NCI-H526 treated with DMSO at 0.1 percent for 48 hours (cell line): ENCODE measurements at regions not wholly inside any gene's neighbourhood (a gene's known extent, or its start where the extent isn't known, plus 50 kb on each side); places are given as distances from the start of the nearest gene placed in this dataset.

Experiments
- DNase-seq: peaks from one replicate; lab custom pipeline; 2025; lab: John Stamatoyannopoulos, UW

DNA sequence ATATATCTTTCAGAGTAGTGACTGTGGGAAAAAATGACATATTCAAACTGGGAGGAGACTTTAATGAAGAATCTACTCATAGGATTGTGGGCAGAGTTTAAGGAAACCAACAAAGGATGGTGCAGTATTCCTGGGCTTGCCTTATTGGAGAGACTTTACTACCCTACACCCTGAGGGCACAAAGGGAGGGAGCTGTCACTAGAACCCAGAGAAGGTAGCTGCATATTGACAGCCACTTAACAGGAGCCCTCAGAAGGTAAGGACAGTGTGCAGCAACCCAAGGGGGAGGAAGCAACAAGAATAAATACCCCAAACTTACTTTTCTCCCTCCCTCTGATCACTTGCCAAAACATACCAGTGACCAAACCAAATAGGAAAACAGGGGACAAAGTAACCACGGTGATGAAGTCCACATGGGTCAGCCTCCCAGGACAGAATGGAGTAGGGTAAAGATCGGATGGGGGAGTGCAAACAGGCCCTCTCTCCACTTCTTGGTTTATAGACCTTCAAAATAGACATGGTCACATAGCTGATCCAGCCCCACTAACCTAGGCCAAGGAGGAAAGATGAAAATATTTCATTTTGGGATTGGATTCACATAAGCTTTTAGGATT lies 121.8 kb upstream of the SESN3 start:
- DNase-seq: no peak

DNA sequence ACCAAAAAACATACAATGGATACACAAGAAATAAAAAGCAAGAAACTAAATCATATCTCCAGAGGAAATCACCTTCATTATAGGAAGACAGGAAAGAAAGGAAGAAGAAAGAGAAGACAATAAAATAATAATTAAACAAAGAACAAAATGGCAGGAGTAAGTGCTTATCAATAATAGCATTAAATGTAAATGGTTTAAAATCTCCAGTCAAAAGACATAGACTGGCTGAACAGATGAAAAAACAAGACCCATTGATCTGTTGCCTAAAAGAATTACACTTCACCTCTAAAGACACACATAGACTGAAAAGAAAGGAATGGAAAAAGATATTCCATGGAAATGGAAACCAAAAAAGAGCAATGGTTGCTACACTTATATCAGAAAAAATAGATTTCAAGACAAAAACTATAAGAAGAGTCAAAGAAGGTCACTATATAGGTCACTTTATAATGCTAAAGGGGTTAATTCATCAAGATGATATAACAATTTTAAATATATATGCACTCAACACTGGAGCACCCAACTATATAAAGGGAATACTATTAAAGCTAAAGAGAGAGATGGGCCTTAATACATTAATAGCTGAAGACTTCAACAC lies 118.4 kb upstream of the SESN3 start:
- no peak for DNase-seq

DNA sequence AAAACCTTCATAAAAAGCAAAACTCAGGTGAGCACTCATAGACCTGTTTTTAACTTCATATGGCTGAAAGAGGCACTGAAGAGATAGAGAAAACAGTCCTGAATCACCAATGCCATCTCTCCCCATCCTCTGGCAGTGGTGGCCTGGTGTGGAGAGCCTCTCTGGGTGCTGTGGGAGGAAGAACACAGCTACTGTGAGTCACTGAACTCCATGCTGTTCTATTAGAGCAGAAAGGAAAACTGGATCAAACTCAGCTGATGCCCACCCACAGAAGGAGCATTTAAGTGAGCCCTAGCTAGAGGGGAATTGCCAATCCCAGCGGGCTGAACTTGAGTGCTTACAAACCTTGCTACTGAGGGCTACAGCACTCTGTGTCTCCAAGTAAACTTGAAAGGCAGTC lies 115.3 kb upstream of the SESN3 start:
- no peak for DNase-seq

DNA sequence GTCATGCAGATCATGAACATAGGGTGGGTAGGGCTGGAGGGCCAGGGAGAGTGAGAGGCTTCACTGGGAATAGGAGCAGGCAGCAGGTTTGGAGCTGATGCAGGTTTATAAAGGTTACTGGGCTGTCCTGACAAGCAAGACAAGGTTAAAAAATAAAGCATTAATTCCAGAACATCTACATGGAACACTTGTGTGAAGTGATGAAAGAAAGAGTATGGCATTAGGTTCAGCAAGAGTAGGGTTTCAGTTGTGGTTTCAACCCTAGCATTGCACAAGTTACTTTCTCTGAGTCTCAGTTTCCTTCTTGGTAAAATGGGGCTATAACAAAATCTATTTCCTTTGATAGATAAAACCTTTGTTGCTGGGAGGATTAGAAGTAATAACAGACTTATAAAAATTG lies 114.6 kb upstream of the SESN3 start:
- DNase-seq: no peak

DNA sequence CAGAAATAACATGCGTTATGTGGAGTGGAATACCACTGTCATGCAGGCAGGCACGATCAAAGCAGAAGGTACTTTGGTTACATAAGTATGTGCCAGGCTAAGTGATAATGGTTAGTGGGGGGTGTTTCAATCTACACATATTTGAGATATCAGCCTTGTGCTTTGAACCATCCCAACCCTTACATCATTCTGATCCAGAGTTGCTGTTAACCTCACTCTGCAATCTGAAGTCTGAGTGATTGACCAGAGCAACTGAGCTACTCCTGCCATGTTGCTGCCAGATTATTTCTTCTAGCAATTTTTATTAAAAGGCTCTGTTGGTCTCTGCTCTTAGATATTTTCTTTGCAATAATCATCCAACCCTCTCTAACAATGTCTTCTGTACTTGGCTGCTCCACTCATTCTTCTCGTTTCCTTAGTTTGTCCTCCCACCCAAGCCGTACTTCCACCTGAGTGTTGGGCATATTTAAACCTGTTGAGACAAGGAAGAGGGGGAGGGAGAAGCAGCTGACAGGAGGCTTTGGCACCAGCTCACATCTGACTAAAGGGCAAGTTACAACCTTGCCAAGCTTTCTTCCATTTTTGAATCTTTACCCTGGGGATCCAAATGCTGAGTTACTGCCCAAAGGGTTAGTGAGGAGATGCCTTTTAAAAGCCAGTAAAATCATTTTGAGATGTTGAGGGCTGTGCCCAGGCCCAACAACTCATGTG lies 114.1 kb upstream of the SESN3 start:
- no peak for DNase-seq

DNA sequence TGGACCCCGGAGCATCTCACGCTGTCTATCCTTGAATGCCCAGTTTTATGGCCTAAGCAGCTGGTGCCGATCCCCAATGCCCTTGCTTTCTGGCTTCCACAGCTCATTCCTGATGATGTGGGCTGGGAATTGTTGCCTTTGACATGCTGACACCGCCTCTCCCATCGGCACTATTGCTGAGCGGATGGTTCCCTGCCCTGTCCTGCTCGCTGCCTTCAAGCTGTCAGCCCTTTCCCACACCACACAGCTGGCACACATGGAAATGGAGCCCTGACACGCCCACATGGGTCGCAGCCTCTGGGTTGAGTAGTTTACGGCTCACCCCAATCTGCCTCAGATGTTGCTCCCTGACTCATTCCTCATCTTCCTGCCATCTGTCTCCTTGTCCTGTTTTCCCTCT lies 110.2 kb upstream of the SESN3 start:
- no peak for DNase-seq

DNA sequence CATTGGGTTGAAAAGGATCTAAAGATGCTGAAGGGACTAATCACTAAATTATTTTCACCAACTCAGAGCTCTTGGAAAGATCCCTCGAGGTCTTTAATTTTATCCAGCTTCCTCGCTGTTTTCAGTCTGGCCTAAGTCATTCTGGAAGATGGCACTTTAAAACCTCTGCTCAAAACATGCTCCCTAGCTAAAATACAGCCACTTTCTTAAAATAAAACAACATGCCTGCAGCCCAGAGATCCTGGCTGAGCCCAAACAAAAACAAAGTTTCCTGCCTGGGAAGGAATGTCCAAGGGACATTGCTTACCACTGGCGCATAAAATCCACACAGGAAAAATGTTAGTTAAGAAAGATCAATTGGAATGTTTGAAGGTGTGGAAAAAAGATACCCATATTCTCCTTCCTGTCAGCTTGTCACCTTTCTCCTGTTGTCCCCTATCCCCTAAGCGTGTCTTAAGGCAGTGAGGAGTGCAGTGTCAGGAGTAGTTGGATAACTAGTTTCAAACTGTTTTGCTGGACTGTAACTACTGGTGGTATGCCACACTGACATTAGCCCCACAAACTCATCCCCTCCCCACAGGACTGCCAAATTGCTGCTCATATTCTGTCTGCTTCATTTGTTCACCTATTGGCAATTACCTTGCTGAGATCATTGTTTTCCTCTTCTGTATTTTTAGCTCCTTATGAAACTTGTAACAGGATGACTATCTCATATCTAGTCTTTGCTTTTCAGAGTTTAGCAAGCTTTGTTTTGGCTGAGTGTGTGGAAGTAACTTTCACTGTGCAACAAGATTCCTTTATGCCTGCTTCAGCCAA lies 108.3 kb upstream of the SESN3 start:
- no peak for DNase-seq

DNA sequence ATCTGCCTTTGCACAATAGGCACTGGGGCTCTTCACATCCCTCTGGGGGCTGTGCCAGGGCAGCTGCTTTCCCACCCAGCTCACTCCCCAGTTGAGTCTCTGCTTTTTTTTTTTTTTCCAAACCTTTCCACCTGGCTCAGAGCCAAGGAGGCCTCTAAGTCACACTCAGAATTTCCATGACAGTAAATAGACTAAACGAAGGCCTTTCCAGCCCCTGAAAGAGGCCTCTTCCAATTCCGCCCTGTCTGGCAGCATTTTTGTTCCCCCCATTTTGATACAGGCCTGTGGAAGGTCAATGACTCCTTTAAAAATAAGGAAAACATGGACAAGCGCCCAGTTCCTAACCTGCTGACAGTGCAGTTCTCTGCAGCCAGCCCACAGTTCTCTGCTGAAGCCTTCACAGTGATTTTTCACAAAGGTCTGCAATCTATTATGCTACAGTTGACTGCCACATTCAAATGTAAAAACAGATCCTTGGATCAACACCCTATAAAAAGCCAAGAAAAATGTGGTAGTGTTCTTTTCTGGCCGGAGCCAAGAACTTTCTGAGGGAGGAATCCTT lies 107.5 kb upstream of the SESN3 start:
- DNase-seq: peak; percentile 66

DNA sequence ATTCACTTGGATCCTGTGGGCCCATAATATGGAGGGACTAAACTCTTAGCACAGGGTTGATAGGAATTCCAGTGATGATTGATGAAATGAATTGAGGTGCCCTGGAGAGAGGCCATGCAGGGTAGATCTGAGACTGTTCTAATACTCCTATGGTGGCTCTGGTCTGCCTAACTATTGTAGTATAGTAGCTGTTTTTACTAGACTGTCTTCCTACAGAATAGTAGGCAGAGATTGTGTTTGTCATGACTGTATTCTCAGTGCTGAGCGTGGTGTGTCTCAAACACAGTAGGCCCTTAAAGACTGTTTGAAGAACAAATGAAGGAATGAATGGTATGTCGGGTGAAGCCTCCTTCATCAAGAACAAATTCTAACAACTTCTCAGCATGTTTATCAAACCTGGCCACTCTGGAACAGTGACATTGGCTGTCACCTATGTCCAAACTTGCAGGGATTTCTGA lies 107.0 kb upstream of the SESN3 start:
- DNase-seq: no peak

DNA sequence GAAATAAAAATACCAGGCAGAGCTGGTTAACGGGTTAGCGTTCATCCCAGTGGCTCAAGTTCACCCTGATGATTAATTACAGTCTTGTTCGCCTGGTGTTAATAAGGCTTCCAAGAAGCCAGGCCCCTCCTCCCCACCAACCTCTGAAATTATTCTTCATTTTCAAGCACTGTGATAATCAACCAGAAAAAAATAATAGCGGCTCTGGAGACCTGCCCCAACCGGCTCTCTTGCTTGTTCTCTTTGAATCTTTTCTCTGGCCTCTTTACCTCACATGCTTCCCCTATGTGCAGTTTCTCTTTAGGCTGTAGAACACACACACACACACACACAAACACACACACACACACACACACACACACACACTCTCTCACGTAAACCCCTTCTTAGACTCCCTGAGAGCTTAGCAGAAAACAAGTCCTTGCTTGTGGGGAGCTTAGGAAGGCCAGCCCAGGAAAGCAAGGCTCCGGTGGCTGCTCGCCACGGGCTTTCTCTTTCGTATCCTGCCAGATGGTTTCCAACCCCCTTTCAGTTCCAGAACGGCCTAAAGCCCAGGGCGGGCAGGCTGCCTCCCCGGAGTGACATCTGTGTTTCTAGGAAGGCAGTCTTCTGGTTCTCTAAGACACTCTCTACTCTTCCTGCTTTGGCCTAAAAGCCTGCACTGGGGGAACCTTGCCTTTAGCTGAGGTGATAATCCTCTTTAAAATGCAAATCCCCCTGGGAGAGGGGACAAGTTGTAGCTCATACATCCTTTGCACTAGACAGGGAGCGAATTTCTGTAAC lies 106.4 kb upstream of the SESN3 start:
- peak; percentile 33 for DNase-seq

DNA sequence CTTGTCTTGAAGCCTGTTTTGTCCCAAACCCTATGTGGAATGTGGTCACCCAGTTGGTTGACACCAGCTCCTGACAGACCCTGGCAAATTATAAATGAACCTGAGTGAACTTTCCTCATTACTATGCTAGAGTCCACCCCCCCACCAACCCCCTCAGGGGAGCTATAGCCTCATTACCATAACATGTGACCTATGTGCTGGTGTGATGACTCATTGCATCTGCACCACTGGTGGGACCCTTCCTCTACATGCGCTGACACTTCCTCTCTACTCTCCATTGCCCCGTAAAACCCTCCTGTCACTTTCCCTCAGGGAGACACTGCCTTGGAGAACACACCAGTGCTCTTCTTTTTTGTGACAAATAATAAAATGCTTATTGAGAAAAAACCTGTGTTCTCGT lies 105.0 kb upstream of the SESN3 start:
- DNase-seq: no peak

DNA sequence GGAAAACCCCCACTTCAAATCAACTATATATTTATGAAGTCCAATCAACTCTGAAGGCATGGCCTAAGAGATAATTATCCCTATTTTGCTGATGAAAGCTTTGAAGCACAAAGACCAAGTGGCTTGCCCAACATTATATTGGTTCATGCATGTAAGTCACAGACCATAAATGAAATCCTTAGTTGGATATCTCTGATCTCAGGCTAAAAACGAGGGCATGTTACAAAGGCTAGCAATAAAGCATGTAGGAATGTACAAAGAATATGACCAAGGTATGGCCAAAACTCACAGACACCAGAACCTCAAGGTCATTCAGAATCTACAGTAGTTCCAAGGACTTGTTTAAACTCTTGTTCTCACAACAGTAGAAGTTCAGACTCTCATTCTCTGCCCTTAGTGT lies 100.2 kb upstream of the SESN3 start:
- no peak for DNase-seq

DNA sequence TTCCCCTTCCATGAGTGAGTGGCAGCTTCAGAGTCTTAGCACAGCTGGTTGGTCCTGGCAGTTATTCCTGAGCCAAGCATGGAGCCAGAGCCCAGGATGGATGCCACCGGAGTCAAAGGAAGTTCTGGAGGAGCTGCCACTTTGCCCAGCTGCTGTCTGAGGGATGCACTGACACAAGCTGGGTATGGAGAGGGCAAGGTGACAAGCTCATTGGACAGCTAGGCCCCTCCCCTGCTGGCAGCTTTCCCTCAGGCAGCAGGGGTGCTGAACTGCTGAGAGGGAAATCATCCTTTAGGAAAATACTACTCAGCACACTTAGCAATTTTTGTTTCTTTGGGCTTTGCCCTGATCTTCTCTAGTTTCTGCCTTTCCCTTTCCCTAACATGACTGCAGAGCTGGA lies 99.3 kb upstream of the SESN3 start:
- no peak for DNase-seq

DNA sequence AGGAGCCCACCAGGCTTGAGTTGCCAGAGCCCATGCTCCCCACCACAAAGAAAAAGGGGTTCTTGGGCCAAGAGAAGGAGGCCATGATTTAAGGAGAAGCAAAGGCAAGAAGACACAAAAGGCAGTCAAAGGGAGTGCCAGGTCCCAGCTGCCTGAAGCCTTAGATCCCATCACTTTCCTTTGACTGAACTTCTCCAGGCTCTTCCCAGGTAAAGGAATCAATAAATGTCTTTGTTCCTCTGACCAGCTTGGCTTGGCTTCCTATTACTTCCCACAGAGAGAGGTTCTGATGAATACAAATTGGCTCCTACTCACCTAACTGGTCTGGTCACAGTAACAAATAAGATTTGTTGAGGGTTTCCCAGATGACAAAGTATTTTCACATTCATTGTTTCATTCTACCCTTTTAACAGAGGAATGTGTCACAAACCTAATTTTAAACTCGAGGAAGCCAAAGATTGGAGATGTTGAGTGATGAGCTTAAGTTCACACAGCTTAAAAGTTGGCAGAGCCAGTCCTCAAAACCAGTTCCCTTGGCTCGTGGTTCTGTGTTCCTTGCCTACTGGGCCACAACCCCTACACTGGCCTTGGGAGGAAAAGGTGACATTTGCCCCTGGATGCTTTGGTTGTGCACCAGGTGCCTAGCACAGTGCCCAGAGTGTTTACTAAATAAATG lies 96.4 kb upstream of the SESN3 start:
- peak; percentile 30 for DNase-seq

DNA sequence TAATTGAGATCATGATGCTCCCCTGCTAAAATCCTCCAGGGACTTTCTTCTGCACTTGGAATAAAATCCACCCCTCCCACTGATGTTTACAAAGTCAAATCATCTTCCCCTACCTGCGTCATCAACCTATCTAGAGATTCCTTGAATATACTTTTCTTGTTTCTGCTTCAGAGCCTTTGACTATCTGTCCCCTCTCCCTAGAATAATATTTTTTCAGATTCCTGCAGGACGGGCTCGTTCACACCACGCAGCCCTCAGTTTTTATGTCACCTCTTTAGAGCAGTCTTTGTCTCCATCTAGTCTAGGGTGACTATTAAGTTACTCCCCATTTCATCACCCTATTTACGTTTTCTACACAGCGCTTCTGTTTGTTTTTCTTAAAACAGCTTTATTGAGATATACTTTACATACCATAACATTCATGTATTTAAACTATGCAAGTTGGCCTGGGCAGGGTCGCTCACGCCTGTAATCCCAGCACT lies 94.8 kb upstream of the SESN3 start:
- DNase-seq: peak; percentile 99

DNA sequence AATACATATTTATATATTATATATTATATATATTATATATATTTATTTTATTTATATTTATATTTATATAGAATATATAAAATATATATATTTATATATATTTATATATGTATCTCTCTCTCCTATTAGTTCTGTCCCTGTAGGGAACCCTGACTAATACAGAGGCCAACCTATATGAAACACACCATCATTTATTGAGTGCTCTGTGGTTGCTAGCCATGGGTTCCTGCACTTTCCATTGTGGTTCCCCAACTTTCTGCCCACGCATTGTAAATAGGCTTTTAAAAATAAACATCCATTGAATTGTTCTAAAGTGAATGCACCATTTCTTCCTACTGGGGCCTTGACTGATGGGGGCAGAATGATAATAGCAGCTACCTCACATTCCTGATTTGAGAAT lies 93.8 kb upstream of the SESN3 start:
- DNase-seq: no peak

DNA sequence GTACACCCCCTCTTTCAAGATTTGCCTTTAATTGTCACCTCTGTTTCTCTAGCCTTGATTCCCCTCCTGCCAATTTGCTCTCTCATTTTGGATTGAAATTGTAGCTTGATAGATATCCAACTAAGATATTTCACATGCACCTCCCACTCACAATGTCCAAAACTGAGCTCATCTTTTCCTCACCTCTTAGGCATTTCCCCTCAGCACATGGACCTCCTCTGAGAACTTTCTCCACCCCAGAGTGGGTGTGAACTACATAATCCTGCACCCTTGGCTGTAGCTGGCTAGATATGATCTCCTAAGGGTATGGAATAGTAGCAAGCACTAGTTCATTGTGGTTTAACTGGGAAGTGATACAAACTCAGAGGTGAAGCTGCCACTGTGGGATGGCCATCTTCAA lies 91.5 kb upstream of the SESN3 start:
- DNase-seq: no peak

DNA sequence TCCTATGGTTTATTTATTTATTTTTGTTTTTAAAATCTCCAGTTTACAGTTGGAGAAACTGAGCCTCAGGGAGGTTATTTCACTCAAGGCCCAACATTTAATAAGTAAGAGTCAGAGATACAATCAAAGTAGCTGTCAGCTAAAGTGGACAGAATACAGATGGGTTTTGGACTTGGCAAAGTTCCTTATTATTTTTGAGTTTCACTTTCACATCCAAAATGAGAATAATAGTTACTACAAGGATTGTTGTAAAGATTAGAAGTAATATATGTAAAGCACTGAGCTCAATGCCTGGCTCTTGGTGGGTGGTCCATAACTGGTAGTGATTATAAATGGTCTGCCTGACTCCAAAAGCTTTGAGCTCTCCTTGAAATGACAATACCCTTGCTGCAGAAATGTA lies 87.5 kb upstream of the SESN3 start:
- DNase-seq: no peak

DNA sequence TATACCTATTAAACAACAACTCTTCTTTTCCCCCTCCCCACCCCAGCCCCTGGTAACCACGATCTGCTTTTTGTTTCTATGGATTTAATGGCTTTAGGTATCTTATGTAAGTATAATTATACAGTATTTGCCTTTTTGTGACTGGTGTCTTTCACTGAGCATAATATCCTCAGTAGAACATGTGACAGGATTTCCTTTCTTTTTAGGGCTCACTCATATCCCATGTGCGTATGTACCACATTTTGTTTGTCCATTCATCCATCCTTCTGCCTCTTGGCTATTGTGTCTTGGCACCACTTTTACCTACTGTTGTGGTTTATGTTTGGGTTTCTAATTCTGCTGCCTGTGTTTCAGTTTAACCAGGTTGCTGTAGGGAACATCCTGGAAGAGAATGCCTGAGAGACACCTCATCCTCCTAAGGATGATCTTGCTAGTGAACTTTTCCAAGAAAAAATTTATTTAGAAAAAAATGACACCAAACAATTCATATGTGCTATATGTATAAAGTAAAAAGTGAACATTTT lies 77.6 kb upstream of the SESN3 start:
- no peak for DNase-seq

DNA sequence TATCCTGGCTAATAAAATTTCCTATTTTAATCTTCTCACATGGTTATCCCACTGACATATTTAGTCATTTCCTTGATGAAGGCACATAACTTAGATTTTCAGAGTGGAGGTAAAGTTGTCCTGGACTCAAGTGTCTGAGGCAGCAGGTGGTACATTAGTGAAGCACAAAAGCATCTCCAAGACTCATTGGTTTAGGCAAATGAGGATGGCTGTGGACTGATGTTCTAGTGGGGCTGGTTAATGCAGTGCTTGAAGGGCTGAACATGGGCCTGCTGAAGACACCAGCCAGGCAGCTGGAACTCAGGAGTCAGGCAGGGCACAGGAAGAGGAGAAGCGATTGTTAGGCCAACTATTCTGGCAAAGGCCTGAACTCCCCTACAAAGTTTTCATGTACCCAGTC lies 76.3 kb upstream of the SESN3 start:
- peak; percentile 81 for DNase-seq

DNA sequence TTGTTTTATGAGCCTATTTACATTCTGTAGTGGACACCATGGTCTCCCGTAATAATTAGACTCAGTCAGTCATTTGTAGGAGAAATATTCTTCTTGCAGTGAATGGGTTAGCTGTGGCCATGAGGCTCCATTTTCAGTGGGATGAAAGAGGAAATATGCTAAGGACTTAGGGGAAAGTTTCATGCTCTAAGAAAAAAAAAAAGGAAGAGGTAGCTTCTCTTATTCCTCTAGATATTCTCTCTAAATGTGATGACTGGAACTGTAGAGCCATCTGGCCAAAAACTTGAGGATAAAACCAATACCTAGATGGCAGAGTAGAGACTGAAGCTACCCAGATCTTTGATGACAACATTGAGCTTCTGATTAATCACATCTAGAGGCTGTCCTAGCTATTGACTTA lies 75.8 kb upstream of the SESN3 start:
- no peak for DNase-seq
